ENCODE measurements at regions not wholly inside any gene's neighbourhood (a gene's known extent, or its start where the extent isn't known, plus 50 kb on each side); places are given as distances from the start of the nearest gene placed in this dataset.

DNA sequence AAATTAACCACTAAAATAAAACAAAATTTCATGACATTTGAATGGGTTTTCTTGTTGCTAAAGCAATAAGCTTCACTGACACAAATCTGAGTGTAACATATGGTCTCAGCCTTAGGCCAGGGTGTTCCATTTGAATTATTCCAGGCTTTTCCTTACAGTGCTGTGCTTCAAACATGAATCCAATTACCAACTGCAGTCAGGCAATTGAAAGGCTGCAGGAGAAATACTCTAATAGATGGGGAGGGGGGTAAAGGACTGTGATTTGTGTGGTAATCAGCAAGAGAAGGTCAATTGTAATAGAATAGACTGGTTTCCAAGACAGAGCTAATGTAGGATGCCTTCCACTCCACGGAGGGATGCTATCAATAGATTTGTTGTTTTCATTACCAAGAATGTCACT is 466.7 kb downstream of the C3orf38 start:
- Histone ChIP-seq H3K18ac (ENCODE audit: low read depth, low read length) (no peak overlapping the region), H4K5ac (ENCODE audit: low read depth, low read length) (no peak overlapping the region), H4K91ac (ENCODE audit: insufficient read depth, low read depth, low read length) (no peak overlapping the region), H3K36me3 (ENCODE audit: control insufficient read depth, insufficient read depth, low read length) (no peaks in the 10 kb centered on the region), H3K9me1 (ENCODE audit: insufficient read depth, low read length) (no peaks in the 10 kb centered on the region), H4K20me1 (ENCODE audit: insufficient read depth, low read length) (no peaks in the 10 kb centered on the region), H3K9ac (ENCODE audit: low read depth, low read length) (no peak overlapping the region), H3K9me3 (ENCODE audit: control insufficient read depth, insufficient read depth, low read length) (no peaks in the 10 kb centered on the region), H3K4me2 (ENCODE audit: low read depth, low read length) (no peak overlapping the region), H2BK5ac (ENCODE audit: low read depth, low read length, poor library complexity, severe bottlenecking) (no peak overlapping the region), H3K56ac (ENCODE audit: extremely low read depth, insufficient read depth, low read length) (no peak overlapping the region), H4K8ac (ENCODE audit: low read depth in 2 of 2, low read length in 2 of 2) (no peak overlapping the region), H3K23ac (ENCODE audit: low read depth, low read length) (no peak overlapping the region), H3K4ac (ENCODE audit: low read depth, low read length) (no peak overlapping the region), H3K4me1 (ENCODE audit: control insufficient read depth, insufficient read depth, low read length) (no peaks in the 10 kb centered on the region), H2AFZ (replicated peaks; ENCODE audit: low read length, poor library complexity) (no peak overlapping the region), H2AK5ac (ENCODE audit: low read depth, low read length) (no peak overlapping the region), H3K79me1 (ENCODE audit: low read depth in 1 of 2, low read length in 2 of 2) (no peaks in the 10 kb centered on the region), H2BK20ac (ENCODE audit: low read depth, low read length) (no peak overlapping the region), H3K27ac (ENCODE audit: insufficient read depth, low read length) (no peak overlapping the region), H2BK120ac (ENCODE audit: low read depth, low read length) (no peak overlapping the region), H3K27me3 (ENCODE audit: control insufficient read depth, insufficient read depth, low read length) (no peaks in the 10 kb centered on the region), H3K4me3 (ENCODE audit: insufficient read depth, low read depth, low read length) (no peak overlapping the region), H2BK15ac (ENCODE audit: low read depth, low read length) (no peak overlapping the region), H2AK9ac (replicated peaks; ENCODE audit: low read depth, low read length, poor library complexity) (no peak overlapping the region), H3K14ac (replicated peaks; ENCODE audit: low read depth, low read length) (no peak overlapping the region)
- in situ Hi-C loops (cut with MboI; ENCODE audit: low sequenced_read_pairs): no loop called here
- ATAC-seq (ENCODE audit: low read depth) (no peak), DNase-seq (no peak)
- ChIA-PET CTCF (no interaction called here), POLR2A (ENCODE audit: unreplicated experiment) (no interaction called here)
- BruUV-seq (replicated peaks): no TSS peak
- dilution Hi-C loops (cut with HindIII; ENCODE audit: low sequenced_read_pairs, unreplicated experiment): no loop called here
- intact Hi-C loops (cut with micrococcal nuclease): no loop called here
- TF ChIP-seq, protein P1, sequence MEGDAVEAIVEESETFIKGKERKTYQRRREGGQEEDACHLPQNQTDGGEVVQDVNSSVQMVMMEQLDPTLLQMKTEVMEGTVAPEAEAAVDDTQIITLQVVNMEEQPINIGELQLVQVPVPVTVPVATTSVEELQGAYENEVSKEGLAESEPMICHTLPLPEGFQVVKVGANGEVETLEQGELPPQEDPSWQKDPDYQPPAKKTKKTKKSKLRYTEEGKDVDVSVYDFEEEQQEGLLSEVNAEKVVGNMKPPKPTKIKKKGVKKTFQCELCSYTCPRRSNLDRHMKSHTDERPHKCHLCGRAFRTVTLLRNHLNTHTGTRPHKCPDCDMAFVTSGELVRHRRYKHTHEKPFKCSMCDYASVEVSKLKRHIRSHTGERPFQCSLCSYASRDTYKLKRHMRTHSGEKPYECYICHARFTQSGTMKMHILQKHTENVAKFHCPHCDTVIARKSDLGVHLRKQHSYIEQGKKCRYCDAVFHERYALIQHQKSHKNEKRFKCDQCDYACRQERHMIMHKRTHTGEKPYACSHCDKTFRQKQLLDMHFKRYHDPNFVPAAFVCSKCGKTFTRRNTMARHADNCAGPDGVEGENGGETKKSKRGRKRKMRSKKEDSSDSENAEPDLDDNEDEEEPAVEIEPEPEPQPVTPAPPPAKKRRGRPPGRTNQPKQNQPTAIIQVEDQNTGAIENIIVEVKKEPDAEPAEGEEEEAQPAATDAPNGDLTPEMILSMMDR (conservative IDR thresholded peaks at IDR 0.05; ENCODE audit: low read depth, low read length): no peak
- TF ChIP-seq, protein P2, sequence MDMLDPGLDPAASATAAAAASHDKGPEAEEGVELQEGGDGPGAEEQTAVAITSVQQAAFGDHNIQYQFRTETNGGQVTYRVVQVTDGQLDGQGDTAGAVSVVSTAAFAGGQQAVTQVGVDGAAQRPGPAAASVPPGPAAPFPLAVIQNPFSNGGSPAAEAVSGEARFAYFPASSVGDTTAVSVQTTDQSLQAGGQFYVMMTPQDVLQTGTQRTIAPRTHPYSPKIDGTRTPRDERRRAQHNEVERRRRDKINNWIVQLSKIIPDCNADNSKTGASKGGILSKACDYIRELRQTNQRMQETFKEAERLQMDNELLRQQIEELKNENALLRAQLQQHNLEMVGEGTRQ (IDR thresholded peaks at IDR 0.05; ENCODE audit: low read depth, low read length): no peak
- TF ChIP-seq RAD21 (IDR thresholded peaks at IDR 0.05; ENCODE audit: low read length): no peak
- no peak for TF ChIP-seq RCOR1 (IDR thresholded peaks at IDR 0.05; ENCODE audit: insufficient replicate concordance, low read length)
- TF ChIP-seq RFX5 (IDR thresholded peaks at IDR 0.05; ENCODE audit: low read depth, low read length): no peak
- TF ChIP-seq SMC3 (IDR thresholded peaks at IDR 0.05; ENCODE audit: low read depth, low read length): no peak
- TF ChIP-seq FOS (IDR thresholded peaks at IDR 0.05; ENCODE audit: low read depth, low read length): no peak
- TF ChIP-seq CHD1 (IDR thresholded peaks at IDR 0.05; ENCODE audit: low read depth, low read length): no peak
- no peak for TF ChIP-seq NFE2L2 (IDR thresholded peaks at IDR 0.05; ENCODE audit: low read depth, low read length)
- TF ChIP-seq MAFK (IDR thresholded peaks at IDR 0.05; ENCODE audit: low read depth, low read length): no peak
- TF ChIP-seq, protein P3, sequence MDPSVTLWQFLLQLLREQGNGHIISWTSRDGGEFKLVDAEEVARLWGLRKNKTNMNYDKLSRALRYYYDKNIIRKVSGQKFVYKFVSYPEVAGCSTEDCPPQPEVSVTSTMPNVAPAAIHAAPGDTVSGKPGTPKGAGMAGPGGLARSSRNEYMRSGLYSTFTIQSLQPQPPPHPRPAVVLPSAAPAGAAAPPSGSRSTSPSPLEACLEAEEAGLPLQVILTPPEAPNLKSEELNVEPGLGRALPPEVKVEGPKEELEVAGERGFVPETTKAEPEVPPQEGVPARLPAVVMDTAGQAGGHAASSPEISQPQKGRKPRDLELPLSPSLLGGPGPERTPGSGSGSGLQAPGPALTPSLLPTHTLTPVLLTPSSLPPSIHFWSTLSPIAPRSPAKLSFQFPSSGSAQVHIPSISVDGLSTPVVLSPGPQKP (IDR thresholded peaks at IDR 0.05; ENCODE audit: borderline replicate concordance, low read depth, low read length): no peak
- no peak for TF ChIP-seq MXI1 (IDR thresholded peaks at IDR 0.05; ENCODE audit: borderline replicate concordance, low read depth, low read length)
- no peak for TF ChIP-seq CEBPB (IDR thresholded peaks at IDR 0.05; ENCODE audit: low read depth, low read length)
- TF ChIP-seq BHLHE40 (IDR thresholded peaks at IDR 0.05; ENCODE audit: low read depth, low read length): no peak
- no peak for TF ChIP-seq MAZ (IDR thresholded peaks at IDR 0.05; ENCODE audit: borderline replicate concordance, low read depth, low read length)
- TF ChIP-seq POLR2A (IDR thresholded peaks at IDR 0.05; ENCODE audit: low read depth, low read length): no peak
- WGBS, 2 experiments (ENCODE audit: extremely low coverage in 2 of 2, insufficient read length in 1 of 2): no CpG with 5 or more reads among the region's 1 CpG

All from IMR-90 (cell line).